Progenitor cell of endocrine pancreas (in vitro differentiated cells): ENCODE measurements at regions not wholly inside any gene's neighbourhood (a gene's known extent, or its start where the extent isn't known, plus 50 kb on each side); places are given as distances from the start of the nearest gene placed in this dataset.

Experiments used
- DNase-seq: peaks from one replicate; pipeline ENCODE4 v3.0.0; 2021; ENCODE audit warnings: low spot score; ENCODE audit not compliant: unreplicated experiment
- H3K27ac Mint-ChIP-seq: 2 replicates; pipeline ENCODE4 v1.8.0; 2021; ENCODE audit warnings: mild to moderate bottlenecking, moderate library complexity, mixed read lengths
- H3K27me3 Mint-ChIP-seq: 2 replicates; pipeline ENCODE4 v1.8.0; 2021; ENCODE audit warnings: mixed read lengths
- H3K36me3 Mint-ChIP-seq: 2 replicates; pipeline ENCODE4 v1.8.0; 2022; ENCODE audit warnings: mixed read lengths; ENCODE audit not compliant: insufficient read depth
- H3K4me1 Mint-ChIP-seq: 2 replicates; pipeline ENCODE4 v1.8.0; 2021; ENCODE audit warnings: low read depth, mixed read lengths
- H3K4me3 Mint-ChIP-seq: 2 replicates; pipeline ENCODE4 v1.8.0; 2021; ENCODE audit warnings: low read depth, mild to moderate bottlenecking, moderate library complexity, mixed read lengths
- H3K9me3 Mint-ChIP-seq: 2 replicates; pipeline ENCODE4 v1.8.0; 2021; ENCODE audit warnings: low read depth, mixed read lengths
- CTCF ChIP-seq: fragments of 200-600 bp; sonication (generic); IDR thresholded peaks from one replicate; pipeline ENCODE4 v1.5.0; 2021; ENCODE audit warnings: antibody characterized with exemption, mild to moderate bottlenecking; ENCODE audit not compliant: unreplicated experiment

DNA sequence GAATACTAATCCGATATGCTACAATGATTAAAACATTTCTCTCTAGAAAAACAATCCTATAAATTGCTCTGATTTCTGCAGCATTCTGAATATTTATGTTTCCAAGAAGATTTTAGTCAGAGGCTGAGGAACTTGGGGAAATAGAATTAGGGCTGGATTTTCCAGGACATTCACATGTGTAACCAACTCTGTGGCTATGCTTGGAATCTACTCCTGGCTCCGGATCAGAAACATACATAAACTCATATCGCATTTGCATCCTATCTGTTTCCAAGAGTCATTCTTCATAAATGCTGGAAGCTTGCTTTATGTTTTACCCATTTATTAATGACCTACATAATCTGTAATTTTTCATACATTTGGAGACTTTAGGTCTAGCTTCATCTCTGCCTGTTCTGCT, 459.9 kb upstream of the MARCKS start:
- H3K27ac Mint-ChIP-seq: no peak overlapping the region
- no peak for DNase-seq
- no peaks in the 10 kb centered on the region for H3K9me3 Mint-ChIP-seq
- TF ChIP-seq CTCF: no peak
- no peaks in the 10 kb centered on the region for H3K36me3 Mint-ChIP-seq
- no peaks in the 10 kb centered on the region for H3K27me3 Mint-ChIP-seq
- no peak overlapping the region for H3K4me3 Mint-ChIP-seq
- no peaks in the 10 kb centered on the region for H3K4me1 Mint-ChIP-seq

- H3K4me3 Mint-ChIP-seq: no peak overlapping the region
- H3K9me3 Mint-ChIP-seq: no peaks in the 10 kb centered on the region
- no peaks in the 10 kb centered on the region for H3K36me3 Mint-ChIP-seq
- DNase-seq: no peak
- H3K27ac Mint-ChIP-seq: no peak overlapping the region
- no peaks in the 10 kb centered on the region for H3K4me1 Mint-ChIP-seq
- no peaks in the 10 kb centered on the region for H3K27me3 Mint-ChIP-seq
- no peak for TF ChIP-seq CTCF
Observed at GRCh38 chr6:113401231-113401630, 455.9 kb upstream of the MARCKS start.

GRCh38 chr6:113402544-113402943, 454.6 kb upstream of the MARCKS start:
- Mint-ChIP-seq H3K36me3 (no peaks in the 10 kb centered on the region), H3K27ac (no peak overlapping the region), H3K4me3 (no peak overlapping the region), H3K9me3 (no peaks in the 10 kb centered on the region), H3K4me1 (no peaks in the 10 kb centered on the region), H3K27me3 (no peaks in the 10 kb centered on the region)
- no peak for TF ChIP-seq CTCF
- DNase-seq: no peak

- Mint-ChIP-seq H3K9me3 (no peaks in the 10 kb centered on the region), H3K27ac (no peak overlapping the region), H3K27me3 (no peaks in the 10 kb centered on the region), H3K36me3 (no peaks in the 10 kb centered on the region), H3K4me3 (no peak overlapping the region), H3K4me1 (no peaks in the 10 kb centered on the region)
- TF ChIP-seq CTCF: no peak
- no peak for DNase-seq
Observed at GRCh38 chr6:113403966-113404595, 453.1 kb upstream of the MARCKS start.

- DNase-seq: no peak
- Mint-ChIP-seq H3K36me3 (no peaks in the 10 kb centered on the region), H3K4me1 (no peaks in the 10 kb centered on the region), H3K9me3 (no peaks in the 10 kb centered on the region), H3K27me3 (no peaks in the 10 kb centered on the region), H3K4me3 (no peak overlapping the region), H3K27ac (no peak overlapping the region)
- no peak for TF ChIP-seq CTCF
Observed at GRCh38 chr6:113405326-113406047, 451.7 kb upstream of the MARCKS start.
